Rectal smooth muscle tissue (tissue), 1 donor: ENCODE measurements at regions not wholly inside any gene's neighbourhood (a gene's known extent, or its start where the extent isn't known, plus 50 kb on each side); places are given as distances from the start of the nearest gene placed in this dataset.
"Not testable (repeated sequence)": the region's sequence is repeated elsewhere in the genome, so short reads cannot be mapped to it uniquely, and the experiment has no call there.

Experiments
- H3K27ac ChIP-seq: one replicate; pipeline ENCODE4 v1.7.0; 2013; ENCODE audit warnings: low read depth, low read length, inconsistent platforms
- H3K27me3 ChIP-seq: one replicate; pipeline ENCODE4 v1.7.0; 2013; ENCODE audit warnings: low read length; ENCODE audit not compliant: control insufficient read depth, insufficient read depth
- H3K36me3 ChIP-seq: one replicate; pipeline ENCODE4 v1.7.0; 2013; ENCODE audit warnings: low read length; ENCODE audit not compliant: control insufficient read depth, insufficient read depth
- H3K4me1 ChIP-seq: one replicate; pipeline ENCODE4 v1.7.0; 2013; ENCODE audit warnings: low read length; ENCODE audit not compliant: control insufficient read depth, insufficient read depth
- H3K4me3 ChIP-seq: one replicate; pipeline ENCODE4 v1.7.0; 2013; ENCODE audit warnings: low read length
- H3K9ac ChIP-seq: one replicate; pipeline ENCODE4 v1.7.0; 2013; ENCODE audit warnings: low read length

DNA sequence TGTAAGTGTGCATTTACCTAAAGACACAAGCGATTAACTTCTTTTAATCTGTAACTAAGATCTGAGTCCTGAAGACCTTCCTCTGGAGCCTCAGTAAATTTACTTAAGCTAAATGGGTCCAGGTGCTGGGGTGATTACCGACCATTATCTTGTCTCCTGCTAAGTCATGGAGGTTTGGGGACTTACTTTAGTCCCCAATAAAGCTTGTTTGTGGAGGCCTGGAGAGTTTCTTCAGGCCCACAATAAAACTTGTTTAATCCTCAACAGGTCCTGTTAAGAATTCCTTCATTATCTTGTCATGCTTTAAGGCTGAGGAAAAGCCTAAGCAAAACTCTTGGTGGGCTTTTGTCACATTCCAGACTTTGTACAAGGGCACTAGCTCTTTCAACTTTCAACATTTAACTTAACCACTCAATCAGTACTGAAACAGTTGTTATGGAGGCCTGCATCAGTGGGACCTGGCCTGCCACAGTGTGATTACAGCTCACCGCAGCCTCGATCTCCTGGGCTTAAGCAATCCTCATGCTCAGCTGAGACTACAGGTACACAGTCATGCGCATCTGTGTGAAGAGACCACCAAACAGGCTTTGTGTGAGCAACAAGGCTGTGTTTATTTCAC is 84.0 kb downstream of the FMO4 start:
- Histone ChIP-seq H3K27me3 (no peaks in the 10 kb centered on the region), H3K36me3 (no peaks in the 10 kb centered on the region), H3K9ac (no peak overlapping the region), H3K27ac (no peak overlapping the region), H3K4me3 (no peak overlapping the region), H3K4me1 (no peaks in the 10 kb centered on the region)

DNA sequence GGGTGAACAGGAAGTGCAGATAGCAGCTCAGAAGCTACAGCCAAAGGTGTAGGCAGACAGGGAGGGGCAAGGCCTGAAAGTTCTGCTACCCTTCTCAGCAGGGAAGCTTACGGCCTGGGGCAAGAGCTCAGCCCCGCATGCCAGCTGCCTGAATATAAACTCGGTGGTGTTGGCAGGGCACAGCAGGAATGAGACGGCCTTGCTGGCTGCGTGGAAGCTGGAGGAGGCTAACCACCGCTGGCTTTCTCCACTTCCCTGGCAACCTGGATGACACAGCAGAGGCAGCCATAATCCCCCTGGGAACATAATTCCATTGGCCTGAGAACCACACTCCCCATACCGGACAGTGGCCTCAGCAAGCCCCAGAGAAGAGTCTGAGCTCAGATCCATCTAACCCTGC is 81.9 kb upstream of the PRRC2C start:
- H3K27ac ChIP-seq: no peak overlapping the region
- no peaks in the 10 kb centered on the region for H3K36me3 ChIP-seq
- H3K27me3 ChIP-seq: no peaks in the 10 kb centered on the region
- H3K4me1 ChIP-seq: no peaks in the 10 kb centered on the region
- H3K4me3 ChIP-seq: no peak overlapping the region
- H3K9ac ChIP-seq: no peak overlapping the region

DNA sequence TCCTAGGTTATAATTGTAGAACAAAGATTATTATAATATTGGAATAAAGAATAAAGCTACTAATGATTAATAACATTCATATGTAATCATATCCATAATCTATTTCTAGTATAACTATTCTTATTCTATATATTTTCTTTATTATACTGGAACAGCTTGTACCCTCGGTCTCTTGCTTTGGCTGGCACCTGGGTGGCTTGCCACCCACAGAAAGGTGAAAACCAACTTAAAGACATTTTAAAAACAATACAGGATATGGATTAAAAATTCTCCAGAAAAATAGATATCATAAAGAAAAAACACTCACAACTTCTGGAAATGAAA is 80.0 kb upstream of the PRRC2C start:
- H3K4me3 ChIP-seq: no peak overlapping the region
- H3K36me3 ChIP-seq: no peaks in the 10 kb centered on the region
- no peaks in the 10 kb centered on the region for H3K4me1 ChIP-seq
- H3K27me3 ChIP-seq: no peaks in the 10 kb centered on the region
- H3K27ac ChIP-seq: no peak overlapping the region
- no peak overlapping the region for H3K9ac ChIP-seq

DNA sequence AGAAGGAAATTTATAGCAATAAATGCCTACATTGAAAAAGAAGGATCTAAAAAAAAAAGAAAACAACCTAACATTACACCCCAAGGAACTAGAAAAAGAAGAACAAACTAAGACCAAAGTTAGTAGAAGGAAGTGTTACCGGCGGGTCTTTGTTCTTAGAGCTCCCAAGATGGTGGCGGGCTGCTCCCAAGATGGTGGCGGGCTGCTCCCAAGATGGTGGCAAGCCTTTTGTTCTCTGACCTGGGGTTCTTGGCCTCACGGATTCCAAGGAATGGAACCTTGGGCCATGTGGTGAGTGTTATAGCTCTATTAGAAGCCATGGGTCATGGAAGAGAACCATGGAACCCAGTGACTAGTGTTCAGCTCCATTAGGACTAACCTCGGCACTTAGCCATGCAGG is 71.8 kb upstream of the PRRC2C start:
- H3K36me3 ChIP-seq, H3K4me1 ChIP-seq, H3K4me3 ChIP-seq, H3K9ac ChIP-seq, H3K27me3 ChIP-seq, H3K27ac ChIP-seq: not testable (repeated sequence)

DNA sequence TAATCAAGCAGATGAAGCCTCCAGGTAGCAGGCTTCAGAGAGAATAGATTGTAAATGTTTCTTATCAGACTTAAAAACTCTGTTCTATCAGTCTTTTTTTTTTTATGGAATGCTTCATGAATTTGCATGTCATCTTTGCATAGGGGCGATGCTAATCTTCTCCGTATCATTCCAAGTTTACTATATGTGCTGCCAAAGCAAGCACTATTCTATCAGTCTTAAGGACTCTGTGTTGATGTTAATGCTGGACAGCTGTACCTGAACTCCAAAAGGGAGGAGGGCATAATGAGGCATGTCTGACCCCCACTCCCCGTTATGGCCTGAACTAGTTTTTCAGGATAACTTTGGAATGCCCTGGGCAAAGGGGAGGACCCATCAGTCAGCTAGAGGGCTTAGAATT is 66.8 kb upstream of the PRRC2C start:
- no peaks in the 10 kb centered on the region for H3K27me3 ChIP-seq
- no peak overlapping the region for H3K27ac ChIP-seq
- no peak overlapping the region for H3K9ac ChIP-seq
- H3K36me3 ChIP-seq: no peaks in the 10 kb centered on the region
- no peak overlapping the region for H3K4me3 ChIP-seq
- no peaks in the 10 kb centered on the region for H3K4me1 ChIP-seq

DNA sequence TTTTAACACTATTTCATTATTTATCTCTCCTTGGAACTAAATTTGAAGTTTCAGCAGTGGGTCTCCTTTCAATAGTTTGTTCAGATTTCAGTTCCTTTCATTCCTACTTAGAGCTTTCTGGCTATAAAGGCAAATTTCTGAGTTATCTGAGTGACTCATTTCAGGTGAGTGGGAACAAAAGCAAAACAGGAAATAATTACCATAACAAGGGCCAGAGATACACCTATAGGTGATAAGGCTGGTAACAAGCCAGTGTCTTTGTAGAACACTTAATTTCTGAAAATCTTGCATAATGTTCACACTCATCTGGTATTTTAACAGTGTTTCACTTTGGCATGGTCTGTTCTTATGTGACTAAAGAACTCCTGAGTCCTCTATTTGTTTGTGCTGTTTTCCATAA is 64.5 kb upstream of the PRRC2C start:
- Histone ChIP-seq H3K9ac (no peak overlapping the region), H3K27ac (no peak overlapping the region), H3K4me3 (no peak overlapping the region), H3K27me3 (no peaks in the 10 kb centered on the region), H3K36me3 (no peaks in the 10 kb centered on the region), H3K4me1 (no peaks in the 10 kb centered on the region)

DNA sequence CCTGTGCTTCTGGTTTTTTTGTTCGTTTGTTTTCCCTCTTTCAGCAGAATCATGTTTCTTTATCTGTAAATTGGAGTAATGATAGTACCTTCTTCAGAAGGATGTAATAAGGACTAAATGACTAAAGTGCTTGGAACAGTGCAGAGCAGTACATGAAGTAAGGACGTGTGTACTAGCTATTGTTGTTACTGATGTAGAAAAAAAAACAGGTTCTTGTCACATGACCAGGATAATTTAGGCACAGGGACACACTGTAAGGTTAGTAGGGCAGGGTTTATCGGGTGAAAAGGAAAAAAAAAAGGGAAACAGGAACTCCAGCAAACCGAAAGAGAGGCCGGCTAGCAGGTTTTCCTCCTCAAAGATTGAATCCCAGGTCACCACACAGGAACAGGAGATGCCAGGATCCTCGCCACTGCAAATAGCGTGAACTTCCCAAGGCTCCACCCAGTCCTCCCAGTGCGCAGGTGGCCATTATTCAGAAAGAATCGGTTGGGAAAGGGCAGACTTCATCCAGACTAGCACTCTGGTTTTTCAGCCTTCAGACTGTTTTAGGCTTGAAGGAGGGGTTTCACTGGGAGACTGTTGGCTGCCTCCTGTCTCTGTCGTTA is 63.8 kb upstream of the PRRC2C start:
- no peak overlapping the region for H3K9ac ChIP-seq
- no peak overlapping the region for H3K4me3 ChIP-seq
- no peak overlapping the region for H3K27ac ChIP-seq

DNA sequence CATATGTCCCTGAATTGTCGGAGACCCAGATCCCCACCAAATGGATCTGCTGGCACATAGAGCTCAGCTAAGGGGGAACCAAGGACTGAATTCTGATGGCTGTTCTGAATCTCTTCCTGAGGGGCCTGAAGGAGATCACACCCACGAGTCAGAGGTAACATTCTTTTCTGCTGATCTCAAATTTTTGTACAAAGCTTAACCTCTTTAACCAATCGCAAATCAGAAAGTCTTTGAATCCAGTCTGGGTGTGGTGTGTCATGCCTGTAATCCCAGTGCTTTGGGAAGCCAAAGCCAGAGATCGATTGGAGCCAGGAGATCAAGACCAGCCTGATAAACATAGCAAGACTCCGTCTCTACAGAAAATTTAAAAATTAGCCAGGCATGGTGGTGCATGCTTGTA is 62.8 kb upstream of the PRRC2C start:
- no peaks in the 10 kb centered on the region for H3K4me1 ChIP-seq
- no peaks in the 10 kb centered on the region for H3K36me3 ChIP-seq
- no peak overlapping the region for H3K9ac ChIP-seq
- no peaks in the 10 kb centered on the region for H3K27me3 ChIP-seq
- no peak overlapping the region for H3K4me3 ChIP-seq
- H3K27ac ChIP-seq: no peak overlapping the region

More for the DNA sequence above, 63.8 kb upstream of the PRRC2C start:
- Histone ChIP-seq H3K4me1 (no peaks in the 10 kb centered on the region), H3K36me3 (no peaks in the 10 kb centered on the region), H3K27me3 (no peaks in the 10 kb centered on the region)

DNA sequence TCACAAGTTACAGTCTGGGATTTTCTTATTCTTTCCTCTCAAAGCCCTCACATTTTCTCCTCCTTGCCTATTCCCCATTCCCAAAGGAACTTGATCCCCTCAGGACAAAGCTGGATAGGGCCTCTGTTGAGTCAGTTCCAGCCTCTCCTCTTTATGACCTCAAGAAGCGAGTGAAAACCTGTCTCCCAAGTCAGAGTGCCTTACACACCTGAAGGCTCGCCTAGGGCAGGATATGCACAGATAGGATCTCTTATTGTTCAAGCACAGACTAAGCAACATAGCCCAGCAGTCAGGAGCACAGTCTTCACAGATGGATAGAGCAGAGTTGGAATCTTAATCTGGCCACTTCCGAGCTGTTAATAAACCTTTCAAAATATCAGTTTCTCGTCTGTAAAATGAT is 60.8 kb upstream of the PRRC2C start:
- Histone ChIP-seq H3K4me1 (no peaks in the 10 kb centered on the region), H3K4me3 (no peak overlapping the region), H3K9ac (no peak overlapping the region), H3K27ac (no peak overlapping the region), H3K27me3 (no peaks in the 10 kb centered on the region), H3K36me3 (no peaks in the 10 kb centered on the region)

DNA sequence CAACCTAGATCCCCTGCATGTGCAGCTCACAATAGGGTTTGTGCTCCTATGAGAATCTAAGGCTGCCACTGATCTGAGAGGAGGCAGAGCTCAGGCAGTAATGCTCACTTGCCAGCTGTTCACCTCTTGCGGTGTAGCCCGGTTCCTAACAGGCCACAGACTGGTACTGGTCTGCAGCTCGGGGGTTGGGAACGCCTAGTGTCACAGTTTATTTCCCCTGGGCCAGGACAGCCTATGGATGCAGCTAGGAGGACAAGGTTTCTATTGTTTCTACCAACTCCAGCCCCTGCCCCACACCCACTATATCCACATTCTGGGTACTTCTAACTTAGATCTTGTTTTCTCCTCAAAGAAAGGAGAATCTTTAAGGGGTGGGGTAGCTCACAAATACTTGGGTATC is 58.7 kb upstream of the PRRC2C start:
- Histone ChIP-seq H3K4me1 (no peaks in the 10 kb centered on the region), H3K27me3 (no peaks in the 10 kb centered on the region), H3K4me3 (no peak overlapping the region), H3K36me3 (no peaks in the 10 kb centered on the region), H3K27ac (no peak overlapping the region), H3K9ac (no peak overlapping the region)

DNA sequence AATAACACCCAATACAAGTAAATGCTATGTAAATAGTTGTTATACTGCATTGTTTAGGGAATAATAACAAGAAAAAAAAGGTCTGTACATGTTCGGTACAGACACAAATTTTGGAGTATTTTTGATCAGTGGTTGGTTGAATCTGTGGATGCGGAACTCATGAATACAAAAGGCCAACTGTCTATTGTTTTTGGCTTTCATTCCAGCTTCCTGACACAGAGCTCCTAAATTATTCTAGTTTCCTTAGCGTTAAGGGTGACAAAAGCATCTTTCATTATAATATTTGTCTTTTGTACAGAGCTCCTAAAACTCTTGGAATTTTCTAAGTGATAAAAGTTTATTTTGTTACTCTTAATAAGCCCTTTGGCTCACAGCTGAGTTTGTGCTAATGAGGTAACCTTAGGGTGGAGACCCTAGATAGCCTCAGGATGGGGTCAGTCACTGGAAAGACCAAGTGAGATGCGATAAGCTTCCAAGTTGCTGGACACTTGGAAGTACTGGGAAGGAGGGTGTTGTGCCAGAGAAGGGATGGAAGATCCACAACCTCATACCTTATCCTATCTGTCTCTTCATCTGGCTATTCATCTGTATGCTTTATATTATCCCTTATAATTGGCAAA is 57.4 kb upstream of the PRRC2C start:
- Histone ChIP-seq H3K9ac (no peak overlapping the region), H3K4me1 (no peaks in the 10 kb centered on the region), H3K4me3 (no peak overlapping the region), H3K27me3 (no peaks in the 10 kb centered on the region), H3K36me3 (no peaks in the 10 kb centered on the region), H3K27ac (no peak overlapping the region)

DNA sequence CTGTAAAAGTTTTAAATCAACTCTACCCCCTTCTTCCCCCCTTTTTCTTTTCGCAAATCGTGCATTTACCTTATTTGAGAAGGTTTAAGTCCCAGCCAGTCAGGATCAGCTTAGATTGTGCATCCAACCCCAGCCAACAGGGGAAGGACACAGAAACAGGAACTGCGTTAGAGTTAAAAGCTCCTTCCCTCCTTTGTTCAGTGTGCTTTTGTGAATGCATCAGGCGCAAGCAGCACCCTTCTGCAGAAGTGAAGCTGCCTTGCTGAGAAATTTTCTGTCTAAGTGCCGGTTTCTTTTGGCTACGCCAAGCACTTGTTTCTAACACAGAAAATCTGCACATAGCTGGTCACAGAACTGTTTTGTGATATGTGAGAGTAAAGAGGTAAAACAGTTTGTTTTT is 56.2 kb upstream of the PRRC2C start:
- H3K27ac ChIP-seq: no peak overlapping the region
- H3K4me1 ChIP-seq: no peaks in the 10 kb centered on the region
- no peak overlapping the region for H3K9ac ChIP-seq
- no peaks in the 10 kb centered on the region for H3K27me3 ChIP-seq
- H3K36me3 ChIP-seq: no peaks in the 10 kb centered on the region
- no peak overlapping the region for H3K4me3 ChIP-seq

DNA sequence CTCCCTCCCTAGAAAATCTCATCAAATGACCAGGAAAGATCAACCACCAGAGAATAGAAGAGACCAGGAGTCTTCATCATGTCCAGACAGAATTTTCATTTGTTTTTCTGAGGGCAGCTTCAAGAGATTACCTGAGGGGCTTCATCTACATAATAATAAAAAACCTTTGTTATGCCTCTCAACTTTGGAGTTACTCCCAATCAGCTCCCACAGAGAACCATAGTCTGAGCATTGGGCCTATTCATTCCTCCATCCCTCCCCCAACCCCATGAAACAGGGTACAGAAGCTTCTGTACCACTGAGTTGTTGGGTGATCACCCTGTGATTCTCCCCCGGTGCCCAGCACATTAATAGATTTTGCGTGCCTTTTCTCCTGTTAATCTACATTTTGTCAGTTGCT is 53.3 kb upstream of the PRRC2C start:
- no peak overlapping the region for H3K27ac ChIP-seq
- no peaks in the 10 kb centered on the region for H3K36me3 ChIP-seq
- H3K9ac ChIP-seq: no peak overlapping the region
- no peaks in the 10 kb centered on the region for H3K27me3 ChIP-seq
- H3K4me3 ChIP-seq: no peak overlapping the region
- H3K4me1 ChIP-seq: no peaks in the 10 kb centered on the region
